SU-DHL-6 (cell line): ENCODE measurements at regions not wholly inside any gene's neighbourhood (a gene's known extent, or its start where the extent isn't known, plus 50 kb on each side); places are given as distances from the start of the nearest gene placed in this dataset.

Experiments used
- EZH2phosphoT487 ChIP-seq: fragments of 200-600 bp; sonication (generic), shearing (Covaris generic); conservative IDR thresholded peaks from 2 replicates; pipeline ENCODE4 v1.6.1; 2018; ENCODE audit warnings: mild to moderate bottlenecking, antibody characterized with exemption, low read length, moderate library complexity, mixed read lengths
- TF ChIP-seq, protein P1 (sequence below): fragments of 200-600 bp; sonication (generic); IDR thresholded peaks from one replicate; pipeline ENCODE4 v1.5.1; 2017; ENCODE audit warnings: antibody characterized with exemption, mild to moderate bottlenecking, low read length, moderate library complexity; ENCODE audit not compliant: insufficient read depth, poor library complexity, severe bottlenecking

GRCh38 chr10:125325326-125325725 is 165.0 kb upstream of the CTBP2 start:
- TF ChIP-seq, protein P1, sequence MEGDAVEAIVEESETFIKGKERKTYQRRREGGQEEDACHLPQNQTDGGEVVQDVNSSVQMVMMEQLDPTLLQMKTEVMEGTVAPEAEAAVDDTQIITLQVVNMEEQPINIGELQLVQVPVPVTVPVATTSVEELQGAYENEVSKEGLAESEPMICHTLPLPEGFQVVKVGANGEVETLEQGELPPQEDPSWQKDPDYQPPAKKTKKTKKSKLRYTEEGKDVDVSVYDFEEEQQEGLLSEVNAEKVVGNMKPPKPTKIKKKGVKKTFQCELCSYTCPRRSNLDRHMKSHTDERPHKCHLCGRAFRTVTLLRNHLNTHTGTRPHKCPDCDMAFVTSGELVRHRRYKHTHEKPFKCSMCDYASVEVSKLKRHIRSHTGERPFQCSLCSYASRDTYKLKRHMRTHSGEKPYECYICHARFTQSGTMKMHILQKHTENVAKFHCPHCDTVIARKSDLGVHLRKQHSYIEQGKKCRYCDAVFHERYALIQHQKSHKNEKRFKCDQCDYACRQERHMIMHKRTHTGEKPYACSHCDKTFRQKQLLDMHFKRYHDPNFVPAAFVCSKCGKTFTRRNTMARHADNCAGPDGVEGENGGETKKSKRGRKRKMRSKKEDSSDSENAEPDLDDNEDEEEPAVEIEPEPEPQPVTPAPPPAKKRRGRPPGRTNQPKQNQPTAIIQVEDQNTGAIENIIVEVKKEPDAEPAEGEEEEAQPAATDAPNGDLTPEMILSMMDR, result no peak
- no peak for TF ChIP-seq EZH2phosphoT487
